Central memory CD8-positive, alpha-beta T cell (primary cell): ENCODE measurements at regions not wholly inside any gene's neighbourhood (a gene's known extent, or its start where the extent isn't known, plus 50 kb on each side); places are given as distances from the start of the nearest gene placed in this dataset.
A peak's percentile ranks its signal among the peaks of the same experiment; 100 is the strongest.

Experiments used
- ATAC-seq: fragments of 150-1000 bp; cut with Tn5 transposase; replicated peaks from 2 replicates; pipeline ENCODE4 v1.10.0; 2022; ENCODE audit warnings: mild to moderate bottlenecking, moderate FRiP score, moderate number of reproducible peaks; ENCODE audit not compliant: poor library complexity, severe bottlenecking; ENCODE audit errors: extremely low read depth
- DNase-seq, 2 donors: peaks; one replicate each; pipeline ENCODE4 v3.0.0; 2021; ENCODE audit warnings: low spot score in 2 of 2
- H3K27ac Mint-ChIP-seq: one replicate; pipeline ENCODE4 v1.8.0; 2022; ENCODE audit warnings: low read depth, mild to moderate bottlenecking, moderate library complexity, mixed read lengths
- H3K27me3 Mint-ChIP-seq: one replicate; pipeline ENCODE4 v1.8.0; 2022; ENCODE audit warnings: mixed read lengths
- H3K36me3 Mint-ChIP-seq: one replicate; pipeline ENCODE4 v1.8.0; 2022; ENCODE audit warnings: mild to moderate bottlenecking, moderate library complexity, mixed read lengths; ENCODE audit not compliant: insufficient read depth
- H3K4me1 Mint-ChIP-seq: one replicate; pipeline ENCODE4 v1.8.0; 2022; ENCODE audit warnings: mixed read lengths
- H3K4me3 Mint-ChIP-seq: one replicate; pipeline ENCODE4 v1.8.0; 2022; ENCODE audit warnings: mild to moderate bottlenecking, moderate library complexity, mixed read lengths
- H3K9me3 Mint-ChIP-seq: one replicate; pipeline ENCODE4 v1.8.0; 2022; ENCODE audit warnings: mixed read lengths

GRCh38 chr17:14953405-14953804 is 311.7 kb downstream of the PMP22 start:
- Mint-ChIP-seq H3K27ac (no peak overlapping the region), H3K9me3 (peaks cover 6% of the 10 kb centered on the region), H3K27me3 (peaks cover 37% of the 10 kb centered on the region), H3K4me3 (no peak overlapping the region), H3K36me3 (no peaks in the 10 kb centered on the region), H3K4me1 (no peaks in the 10 kb centered on the region)
- ATAC-seq (no peak), DNase-seq (no peak)

- H3K4me1 Mint-ChIP-seq = no peaks in the 10 kb centered on the region
- no peak overlapping the region for H3K27ac Mint-ChIP-seq
- H3K36me3 Mint-ChIP-seq = no peaks in the 10 kb centered on the region
- no peak overlapping the region for H3K4me3 Mint-ChIP-seq
- ATAC-seq (no peak), DNase-seq (no peak)
- peaks cover 18% of the 10 kb centered on the region for H3K27me3 Mint-ChIP-seq
- H3K9me3 Mint-ChIP-seq = peaks cover 6% of the 10 kb centered on the region
Observed at GRCh38 chr17:14950686-14951085, 314.4 kb downstream of the PMP22 start.

DNA sequence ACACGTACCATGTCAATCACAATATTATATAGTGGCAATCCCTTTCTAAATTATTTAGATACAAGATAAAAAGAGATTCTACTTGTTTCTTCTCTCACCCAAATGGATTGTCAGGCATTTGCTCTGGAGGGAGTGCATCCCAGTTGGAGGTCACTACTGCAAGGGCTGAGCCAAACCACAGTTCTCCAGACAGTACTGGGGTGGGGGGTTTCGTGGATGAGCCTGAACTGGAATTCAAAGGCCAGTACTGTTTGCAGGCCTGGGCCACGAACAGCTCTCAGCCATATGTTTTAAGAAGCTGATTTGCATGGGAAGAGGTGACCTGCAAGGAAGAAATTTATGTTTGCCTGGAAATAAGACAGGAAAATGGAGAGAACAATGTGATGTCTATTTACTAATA is 314.9 kb downstream of the PMP22 start:
- Mint-ChIP-seq H3K36me3 (no peaks in the 10 kb centered on the region), H3K9me3 (peaks cover 6% of the 10 kb centered on the region), H3K4me1 (no peaks in the 10 kb centered on the region), H3K27ac (no peak overlapping the region), H3K4me3 (no peak overlapping the region), H3K27me3 (peaks cover 13% of the 10 kb centered on the region)
- DNase-seq (no peak), ATAC-seq (no peak)

DNA sequence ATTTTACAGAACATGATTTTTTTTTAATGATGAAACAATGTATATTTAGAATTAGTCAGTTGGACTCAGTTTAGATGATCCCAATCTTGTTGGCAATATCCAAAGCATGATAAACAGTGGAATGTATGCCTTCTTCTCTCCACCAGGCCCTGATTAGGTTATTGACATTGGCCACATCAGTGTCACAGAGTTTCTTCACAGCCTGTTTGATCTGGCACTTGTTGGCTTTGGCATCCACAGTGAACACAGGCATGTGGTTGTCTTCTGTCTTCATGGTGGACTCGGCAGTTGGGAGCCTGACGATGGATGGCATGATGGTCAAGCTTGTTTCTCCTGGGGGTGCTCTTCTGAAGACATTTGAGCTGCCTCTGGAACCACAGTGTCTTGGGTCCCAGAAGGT is 317.5 kb downstream of the PMP22 start:
- H3K27ac Mint-ChIP-seq = no peak overlapping the region

GRCh38 chr17:14946481-14946880 is 318.6 kb downstream of the PMP22 start:
- peaks cover 28% of the 10 kb centered on the region for H3K27me3 Mint-ChIP-seq
- no peaks in the 10 kb centered on the region for H3K36me3 Mint-ChIP-seq
- ATAC-seq (no peak), DNase-seq (no peak)
- no peak overlapping the region for H3K27ac Mint-ChIP-seq
- no peaks in the 10 kb centered on the region for H3K9me3 Mint-ChIP-seq
- H3K4me3 Mint-ChIP-seq = no peak overlapping the region
- H3K4me1 Mint-ChIP-seq = no peaks in the 10 kb centered on the region

More for the DNA sequence above, 317.5 kb downstream of the PMP22 start:
- Mint-ChIP-seq H3K9me3 (peaks cover 4% of the 10 kb centered on the region), H3K4me1 (no peaks in the 10 kb centered on the region), H3K4me3 (no peak overlapping the region), H3K36me3 (no peaks in the 10 kb centered on the region), H3K27me3 (peaks cover 18% of the 10 kb centered on the region)
- ATAC-seq (no peak), DNase-seq (no peak)

GRCh38 chr17:14942526-14943190 is 322.5 kb downstream of the PMP22 start:
- DNase-seq (no peak), ATAC-seq (no peak)
- Mint-ChIP-seq H3K27me3 (peaks cover 41% of the 10 kb centered on the region), H3K9me3 (no peaks in the 10 kb centered on the region), H3K4me3 (no peak overlapping the region), H3K4me1 (no peaks in the 10 kb centered on the region), H3K36me3 (no peaks in the 10 kb centered on the region), H3K27ac (no peak overlapping the region)

DNA sequence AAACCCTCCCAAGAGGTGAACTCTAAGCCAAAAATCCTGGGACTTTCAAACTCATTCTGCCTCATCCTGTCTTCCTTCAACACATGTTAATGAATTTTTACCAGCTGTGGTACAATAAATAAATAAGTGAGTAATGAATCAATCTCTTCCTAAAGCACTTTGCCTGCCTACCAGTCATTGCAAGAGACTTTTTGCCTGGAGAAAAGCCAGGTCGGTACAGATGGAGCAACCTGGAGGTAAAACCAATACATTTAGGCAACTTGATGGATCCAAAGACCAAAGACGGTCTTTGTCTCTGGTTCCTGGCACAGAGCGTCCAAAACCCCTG is 324.2 kb downstream of the PMP22 start:
- Mint-ChIP-seq H3K36me3 (no peaks in the 10 kb centered on the region), H3K4me3 (no peak overlapping the region), H3K4me1 (no peaks in the 10 kb centered on the region), H3K27ac (no peak overlapping the region), H3K9me3 (no peaks in the 10 kb centered on the region), H3K27me3 (peaks cover 41% of the 10 kb centered on the region)
- no peak for ATAC-seq
- no peak for DNase-seq

GRCh38 chr17:14940108-14940937 is 324.8 kb downstream of the PMP22 start:
- Mint-ChIP-seq H3K36me3 (no peaks in the 10 kb centered on the region), H3K4me3 (no peak overlapping the region), H3K4me1 (no peaks in the 10 kb centered on the region), H3K27me3 (peaks cover 41% of the 10 kb centered on the region), H3K27ac (no peak overlapping the region), H3K9me3 (no peaks in the 10 kb centered on the region)
- DNase-seq (no peak), ATAC-seq (no peak)

- DNase-seq = no peak
- Mint-ChIP-seq H3K27ac (no peak overlapping the region), H3K9me3 (no peaks in the 10 kb centered on the region), H3K4me3 (no peak overlapping the region), H3K27me3 (peaks cover 17% of the 10 kb centered on the region), H3K36me3 (no peaks in the 10 kb centered on the region), H3K4me1 (no peaks in the 10 kb centered on the region)
- ATAC-seq = no peak
Observed at GRCh38 chr17:14935845-14936485, 329.2 kb downstream of the PMP22 start.

- no peaks in the 10 kb centered on the region for H3K36me3 Mint-ChIP-seq
- no peak for ATAC-seq
- H3K27me3 Mint-ChIP-seq = peaks cover 10% of the 10 kb centered on the region
Observed at GRCh38 chr17:14935139-14935841, 329.8 kb downstream of the PMP22 start.

DNA sequence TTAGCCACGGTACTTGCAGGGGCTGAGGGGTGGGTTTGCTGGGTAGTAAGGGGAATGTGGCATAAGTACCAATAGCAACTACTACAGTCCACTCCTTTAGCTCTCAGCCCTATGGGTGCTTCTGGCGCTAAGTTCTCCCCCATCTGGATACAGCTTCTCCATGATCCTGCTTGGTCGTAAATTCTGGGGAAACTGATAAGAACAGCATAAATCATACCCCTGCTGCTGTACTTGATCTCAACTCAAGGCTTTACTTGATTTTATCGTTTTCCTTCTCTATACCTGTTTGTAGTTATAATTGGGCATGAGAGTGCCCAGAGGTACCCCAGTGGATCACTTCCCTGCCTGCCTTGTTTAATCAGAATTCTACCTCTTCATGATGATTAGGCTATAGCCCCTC is 331.4 kb downstream of the PMP22 start:
- ATAC-seq = no peak
- Mint-ChIP-seq H3K36me3 (no peaks in the 10 kb centered on the region), H3K4me3 (no peak overlapping the region), H3K27ac (no peak overlapping the region), H3K9me3 (no peaks in the 10 kb centered on the region), H3K4me1 (no peaks in the 10 kb centered on the region), H3K27me3 (peaks cover 13% of the 10 kb centered on the region)
- DNase-seq = no peak

More at GRCh38 chr17:14935139-14935841, 329.8 kb downstream of the PMP22 start:
- Mint-ChIP-seq H3K4me1 (no peaks in the 10 kb centered on the region), H3K27ac (no peak overlapping the region), H3K4me3 (no peak overlapping the region), H3K9me3 (no peaks in the 10 kb centered on the region)
- DNase-seq = no peak

DNA sequence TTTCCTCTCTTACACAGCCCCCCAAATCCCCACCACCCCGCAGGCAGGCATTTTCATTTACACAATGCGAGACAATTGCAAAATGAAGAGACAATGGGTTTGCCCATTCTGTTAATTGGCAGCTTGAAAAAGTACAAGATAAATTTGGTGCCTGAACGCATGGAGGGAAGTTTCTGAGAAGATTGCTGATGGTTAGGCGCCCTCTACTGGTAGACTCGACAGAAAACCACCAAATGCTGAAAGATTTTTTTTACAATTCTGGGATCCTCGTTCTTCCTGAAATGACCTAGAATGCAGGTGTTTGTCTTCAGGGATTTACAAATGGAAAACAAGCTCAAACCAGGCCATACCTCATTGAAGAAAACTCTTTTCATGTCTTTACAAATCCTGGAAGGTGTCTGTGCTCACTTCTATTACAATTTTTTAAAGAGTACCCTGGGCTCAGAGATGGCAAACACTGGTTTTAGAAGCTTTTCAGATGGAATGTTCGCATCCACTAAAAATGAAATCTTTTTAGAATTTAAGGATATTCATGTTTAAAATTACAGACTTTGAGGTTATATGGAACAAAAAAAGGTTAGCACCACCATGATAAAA is 338.5 kb downstream of the PMP22 start:
- Mint-ChIP-seq H3K36me3 (no peaks in the 10 kb centered on the region), H3K27me3 (peaks cover 35% of the 10 kb centered on the region), H3K4me1 (no peaks in the 10 kb centered on the region), H3K27ac (no peak overlapping the region), H3K9me3 (no peaks in the 10 kb centered on the region), H3K4me3 (no peak overlapping the region)
- ATAC-seq (no peak), DNase-seq (peak; percentile 13 to 16)
